Amygdala (tissue), 56 donors: ENCODE measurements at regions not wholly inside any gene's neighbourhood (a gene's known extent, or its start where the extent isn't known, plus 50 kb on each side); places are given as distances from the start of the nearest gene placed in this dataset.
A peak's percentile ranks its signal among the peaks of the same experiment; 100 is the strongest.

Source experiments
- DNase-seq, 56 donors: peaks; one replicate each; lab custom pipeline; 2025; lab: John Stamatoyannopoulos, UW

GRCh38 chr3:187989575-187990153, 164.3 kb upstream of the LPP start:
- peak in 18 of 56 donors; percentile 5 to 43 (median 22) for DNase-seq

- no peak for DNase-seq
Measured at GRCh38 chr3:187992609-187993008, 161.3 kb upstream of the LPP start.

DNA sequence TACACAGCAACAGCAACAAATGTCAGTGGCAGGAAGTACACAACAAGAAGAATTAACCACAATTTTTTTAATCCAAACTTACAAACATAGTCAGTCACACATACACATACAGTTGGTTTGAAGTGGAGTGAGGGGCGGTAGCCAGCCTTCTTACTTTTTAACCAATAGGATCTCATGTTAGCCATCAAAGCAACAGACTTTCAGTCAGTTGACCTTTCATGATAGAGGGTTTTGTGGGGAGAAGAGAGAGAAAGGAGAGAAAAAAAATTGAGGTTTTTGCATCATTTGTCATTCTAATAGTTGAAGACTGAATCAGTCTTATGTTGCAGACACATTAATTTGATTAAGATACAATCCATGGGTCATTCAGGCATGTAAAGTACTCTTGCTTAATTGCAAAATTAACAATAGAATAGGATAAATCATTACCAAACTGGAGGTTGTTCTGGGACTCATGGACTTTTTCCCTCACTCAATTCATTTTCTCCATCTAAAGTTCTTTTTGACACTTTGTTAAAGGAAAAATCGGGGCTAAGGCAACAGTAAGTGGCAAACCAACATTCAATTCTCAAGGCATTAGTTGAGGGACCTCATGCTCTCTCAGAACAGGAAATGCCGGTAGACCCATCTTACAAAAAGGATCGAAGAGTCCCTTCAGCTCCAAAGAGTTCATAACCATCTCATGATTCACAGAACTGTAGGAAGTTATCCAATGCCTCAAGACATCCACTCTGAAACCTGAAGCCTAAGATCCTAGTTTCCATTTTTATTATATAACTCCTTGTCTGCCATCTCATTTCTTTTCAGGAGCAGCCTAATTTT, 159.5 kb upstream of the LPP start:
- DNase-seq = no peak

- DNase-seq = no peak
Measured at GRCh38 chr3:187995043-187995400, 158.9 kb upstream of the LPP start.

- no peak for DNase-seq
Measured at GRCh38 chr3:187995667-187996066, 158.3 kb upstream of the LPP start.

DNA sequence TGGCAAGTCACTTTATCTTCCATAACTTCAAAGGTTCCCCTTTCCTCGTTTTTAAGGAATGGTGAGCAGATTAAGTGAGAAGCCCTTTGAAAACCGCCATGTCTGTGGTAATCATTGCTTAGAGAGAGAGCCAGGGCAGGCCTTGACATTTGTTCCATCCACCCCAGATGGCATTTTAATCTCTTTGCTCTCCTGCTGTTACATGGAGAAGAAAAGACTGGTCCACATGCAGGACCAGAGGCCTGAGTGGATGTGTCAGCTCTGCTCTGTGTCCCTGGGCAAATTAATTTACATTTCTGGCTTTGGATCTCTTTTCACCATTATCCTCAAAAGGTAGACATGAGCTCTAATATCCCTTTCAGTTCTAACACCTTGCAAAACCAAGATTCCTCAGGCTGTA, 157.3 kb upstream of the LPP start:
- no peak for DNase-seq

DNA sequence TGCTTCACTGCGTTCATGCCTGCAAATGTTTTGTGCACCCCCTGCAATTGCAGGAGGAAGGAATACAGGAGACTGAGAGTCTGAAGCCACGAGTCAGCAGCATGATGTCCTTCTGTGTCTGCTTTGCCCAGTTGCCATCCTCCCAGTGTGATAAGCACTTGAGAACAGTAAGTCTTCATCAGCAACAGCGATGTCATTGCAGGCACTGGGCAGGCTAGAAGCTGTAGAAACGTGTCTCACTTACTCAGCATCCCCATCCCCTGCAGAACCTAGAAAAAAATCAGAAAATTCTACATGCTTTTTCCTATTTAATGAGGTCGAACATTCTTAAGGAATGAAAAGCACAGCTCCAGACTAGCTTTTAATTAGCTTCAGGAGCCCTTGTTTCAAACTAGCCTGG, 156.5 kb upstream of the LPP start:
- no peak for DNase-seq

DNA sequence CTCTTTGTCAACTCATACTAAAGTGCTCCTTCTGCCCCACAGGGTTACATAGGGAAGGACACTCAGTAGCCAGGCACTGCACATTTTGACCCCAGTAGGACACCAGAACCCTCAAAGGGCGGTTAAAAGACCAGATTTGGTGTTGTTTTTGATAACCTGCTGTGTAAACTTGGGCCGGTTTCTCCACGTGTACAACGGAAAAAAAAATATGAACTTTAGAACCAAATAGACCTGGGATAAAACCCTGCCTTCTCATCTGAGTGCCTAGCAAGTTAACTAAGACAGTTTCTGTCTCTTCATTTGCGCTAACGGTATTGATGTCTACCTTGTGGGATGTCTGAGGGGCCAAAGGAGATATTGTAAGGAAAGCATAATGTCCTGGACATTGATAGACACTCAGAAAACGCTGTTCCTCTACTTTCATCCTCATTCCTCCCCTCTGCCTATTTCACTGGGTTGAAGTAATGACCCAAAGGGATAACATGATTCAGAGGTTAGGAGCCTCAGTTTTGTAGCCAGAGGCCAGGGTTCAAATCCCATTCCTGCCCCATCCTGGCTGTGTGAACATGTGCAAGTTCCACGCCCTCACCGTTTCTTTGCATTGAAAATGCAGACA, 155.9 kb upstream of the LPP start:
- no peak for DNase-seq

- no peak for DNase-seq
Measured at GRCh38 chr3:187998611-187999010, 155.3 kb upstream of the LPP start.

DNA sequence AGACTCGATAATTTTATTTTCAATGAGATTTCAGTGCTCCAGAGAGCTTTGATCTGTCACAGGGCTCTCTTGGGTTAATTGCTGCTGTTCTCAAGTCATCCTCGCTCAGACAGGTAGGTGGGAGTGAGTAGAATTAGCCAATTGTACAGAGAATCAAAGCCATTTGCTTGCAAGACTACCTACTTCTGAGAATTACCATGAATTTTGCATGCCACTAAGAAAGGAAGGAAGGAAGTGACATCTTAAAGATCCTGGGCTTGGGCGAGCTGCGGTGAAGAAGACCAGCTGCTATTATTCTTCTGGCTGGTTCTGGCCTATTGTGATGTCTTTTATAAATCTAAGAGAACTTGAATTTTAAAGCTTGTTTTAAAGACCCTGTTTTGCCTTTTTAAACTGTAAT, 154.1 kb upstream of the LPP start:
- DNase-seq = no peak

- DNase-seq = no peak
Measured at GRCh38 chr3:188000361-188000861, 153.5 kb upstream of the LPP start.

- no peak for DNase-seq
Measured at GRCh38 chr3:188001093-188001492, 152.9 kb upstream of the LPP start.

DNA sequence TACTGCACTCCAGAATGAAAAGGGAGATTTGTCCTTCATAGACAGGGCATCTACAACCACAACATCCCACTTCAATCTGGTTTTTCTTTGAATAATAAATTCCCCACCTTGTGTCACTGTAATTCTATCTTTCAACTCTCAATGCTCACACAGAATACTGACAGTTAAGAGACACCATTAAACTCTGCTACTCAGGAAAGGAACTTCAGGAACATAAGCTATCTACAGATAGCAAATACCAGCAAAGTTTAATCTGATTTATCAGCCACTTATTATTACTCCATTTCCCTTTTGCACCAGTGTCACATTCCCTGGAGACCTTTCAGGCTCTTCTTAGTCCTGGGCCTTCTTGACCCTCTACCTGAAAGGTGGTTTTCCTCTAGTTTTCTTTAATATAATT, 152.0 kb upstream of the LPP start:
- no peak for DNase-seq

DNA sequence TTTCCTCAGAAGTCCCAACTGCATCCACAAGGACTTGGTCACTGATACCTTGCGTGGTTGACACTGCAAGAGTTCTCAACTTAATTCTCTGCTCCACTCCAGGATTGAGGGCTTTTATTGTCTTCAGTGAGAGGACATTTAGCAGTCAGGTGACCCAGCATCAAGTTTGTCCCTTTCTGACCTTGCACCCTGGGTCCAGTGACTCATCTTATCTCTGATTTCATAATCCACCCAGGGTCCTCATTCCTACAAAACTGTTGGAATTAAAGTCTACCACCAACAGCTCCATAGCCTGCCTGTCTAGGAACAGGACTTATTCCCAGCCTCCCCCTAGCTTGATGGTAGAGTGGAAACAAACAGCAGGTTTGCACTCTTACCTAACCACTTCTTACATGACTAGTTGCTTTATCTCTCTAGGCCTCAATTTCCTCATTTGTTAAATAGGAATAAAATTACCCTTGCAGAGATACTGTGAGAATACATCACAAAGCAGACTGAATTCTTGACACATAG, 151.3 kb upstream of the LPP start:
- no peak for DNase-seq

GRCh38 chr3:188003188-188004171, 150.5 kb upstream of the LPP start:
- no peak for DNase-seq

DNA sequence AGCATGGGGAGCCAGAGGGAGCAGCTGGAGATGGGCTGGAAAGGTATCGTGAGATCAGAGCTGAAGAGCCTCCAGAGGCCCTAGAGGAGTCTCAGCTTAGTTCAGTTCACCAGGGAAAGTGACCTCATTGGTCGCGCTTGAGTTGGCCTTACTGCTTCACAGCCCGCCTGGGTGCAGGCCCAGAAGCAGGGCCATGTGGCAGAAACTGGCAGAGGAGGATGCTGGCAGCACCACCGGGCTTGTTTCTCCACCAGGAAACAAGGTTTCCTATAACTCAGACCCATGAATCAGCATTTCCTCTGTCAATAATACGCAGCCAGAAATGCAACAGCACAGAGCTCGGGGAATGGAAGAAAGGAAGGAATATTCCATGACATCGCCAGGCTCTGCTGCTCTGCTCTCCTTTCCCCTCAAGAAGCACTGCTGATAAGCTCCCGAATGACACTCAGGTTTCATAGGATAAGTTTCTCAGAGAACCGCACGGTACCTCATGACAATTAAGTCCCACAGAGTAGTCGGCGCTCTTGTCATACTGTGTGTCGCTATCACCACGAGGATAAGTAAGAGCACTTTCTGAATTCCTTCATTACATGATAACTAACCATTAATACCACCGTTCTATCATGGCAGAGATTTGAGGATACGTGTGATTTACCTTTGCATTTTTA, 147.1 kb upstream of the LPP start:
- DNase-seq = peak in 36 of 56 donors; percentile 7 to 78 (median 38)

DNA sequence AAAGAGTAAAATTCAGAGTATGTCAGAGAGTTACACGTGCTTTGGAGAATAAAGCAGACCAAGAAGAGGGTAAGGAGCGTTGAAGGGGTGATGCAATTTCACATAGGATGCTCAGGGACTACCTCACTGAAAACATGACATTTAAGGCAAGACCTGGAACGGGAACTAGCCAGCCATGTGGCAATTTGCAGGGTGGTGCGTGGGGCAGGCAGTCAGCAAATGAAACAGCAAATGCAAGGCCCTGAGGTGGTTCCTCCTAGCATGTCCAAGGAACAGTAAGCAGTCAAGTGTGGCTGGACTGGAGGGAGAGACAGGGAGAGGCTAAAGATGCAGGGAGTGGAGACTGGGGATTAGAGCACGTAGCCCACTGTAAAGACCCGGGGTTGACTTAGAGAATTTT, 146.1 kb upstream of the LPP start:
- DNase-seq = no peak

DNA sequence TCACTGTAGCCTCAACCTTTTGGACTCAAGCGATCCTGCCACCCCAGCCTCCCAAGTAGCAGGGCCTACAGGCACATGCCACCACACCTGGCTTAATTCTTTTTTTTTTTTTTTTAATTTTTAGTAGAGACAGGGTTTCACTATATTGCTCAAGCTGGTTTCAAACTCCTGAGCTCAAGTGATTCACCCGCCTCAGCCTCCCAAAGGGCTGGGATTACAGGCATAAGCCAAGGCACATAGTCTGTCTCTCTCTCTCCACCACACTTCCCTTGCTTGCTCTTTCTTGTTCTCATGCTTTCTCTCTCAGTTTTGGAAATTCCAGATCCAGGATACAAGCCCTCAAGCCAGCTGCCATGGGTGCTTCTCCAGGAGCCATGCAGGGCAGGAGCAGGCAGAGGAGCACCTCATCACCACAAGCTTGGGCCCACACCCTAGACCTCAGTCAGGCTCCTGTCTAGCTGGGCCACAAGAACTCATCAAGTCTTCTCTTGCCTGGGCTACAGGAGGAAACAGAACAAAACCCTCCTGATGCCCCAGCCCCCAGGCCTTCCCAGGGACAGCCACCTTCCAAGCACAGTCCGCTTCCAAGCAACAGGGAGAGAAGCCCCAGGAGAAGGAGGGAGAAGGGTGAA, 145.3 kb upstream of the LPP start:
- no peak for DNase-seq

DNA sequence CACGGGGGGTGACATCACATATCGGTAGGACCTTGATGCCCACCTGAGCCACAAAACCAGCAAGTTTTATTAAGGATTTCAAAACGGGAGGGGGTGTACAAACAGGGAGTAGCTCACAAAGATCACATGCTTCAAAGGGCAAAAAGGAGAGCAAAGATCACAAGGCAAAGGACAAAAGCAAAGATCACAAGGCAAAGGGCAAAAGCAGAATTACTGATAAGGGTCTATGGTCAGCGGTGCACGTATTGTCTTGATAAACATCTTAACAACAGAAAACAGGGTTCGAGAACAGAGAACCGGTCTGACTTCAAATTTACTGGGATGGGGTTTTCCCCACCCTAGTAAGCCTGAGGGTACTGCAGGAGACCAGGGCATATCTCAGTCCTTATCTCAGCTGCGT, 143.5 kb upstream of the LPP start:
- no peak for DNase-seq
